PC-9 (cell line): ENCODE measurements at regions not wholly inside any gene's neighbourhood (a gene's known extent, or its start where the extent isn't known, plus 50 kb on each side); places are given as distances from the start of the nearest gene placed in this dataset.

Experiments
- CTCF ChIP-seq: fragments of 200-600 bp; sonication (generic); conservative IDR thresholded peaks from 2 replicates; pipeline ENCODE4 v1.6.1; 2017; ENCODE audit warnings: mixed run types, antibody characterized with exemption, mild to moderate bottlenecking, moderate library complexity
- EZH2 ChIP-seq: fragments of 200-600 bp; sonication (generic); IDR thresholded peaks from 2 replicates; pipeline ENCODE4 v1.8.0; 2017; ENCODE audit warnings: antibody characterized with exemption, low read depth

GRCh38 chr1:98322966-98323365 is 338.6 kb upstream of the SNX7 start:
- TF ChIP-seq CTCF: no peak
- no peak for TF ChIP-seq EZH2
